Dermis microvascular lymphatic vessel endothelial cell (primary cell): ENCODE measurements at regions not wholly inside any gene's neighbourhood (a gene's known extent, or its start where the extent isn't known, plus 50 kb on each side); places are given as distances from the start of the nearest gene placed in this dataset.

Experiments used
- DNase-seq, 2 donors: peaks; one replicate each; pipeline versions ENCODE4 v3.0.0 to v3.0.0-alpha.2; 2010; ENCODE audit warnings: low read depth in 2 of 2

DNA sequence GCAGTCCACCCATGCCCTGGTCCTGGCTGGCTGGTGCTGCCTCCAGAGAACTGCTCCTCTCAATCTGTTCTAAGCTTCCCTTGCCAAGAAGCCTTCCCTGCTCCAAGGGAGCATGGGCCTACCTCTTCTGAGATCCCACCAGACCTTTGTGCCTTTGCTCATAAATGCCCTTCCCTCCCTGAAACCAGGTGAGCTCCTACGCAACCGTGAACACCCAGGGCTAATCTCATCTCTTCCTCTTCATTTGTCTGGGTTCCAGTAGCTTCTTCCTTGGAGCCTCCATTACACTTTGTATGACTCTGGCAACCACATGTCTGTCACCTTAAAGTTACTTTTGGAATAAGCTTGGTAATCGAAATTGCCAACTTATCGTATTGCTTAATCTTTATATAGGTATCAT, 270.6 kb downstream of the PBX3 start:
- DNase-seq: no peak

- no peak for DNase-seq
These were observed 273.7 kb downstream of the PBX3 start for GRCh38 chr9:126020836-126021235.

DNA sequence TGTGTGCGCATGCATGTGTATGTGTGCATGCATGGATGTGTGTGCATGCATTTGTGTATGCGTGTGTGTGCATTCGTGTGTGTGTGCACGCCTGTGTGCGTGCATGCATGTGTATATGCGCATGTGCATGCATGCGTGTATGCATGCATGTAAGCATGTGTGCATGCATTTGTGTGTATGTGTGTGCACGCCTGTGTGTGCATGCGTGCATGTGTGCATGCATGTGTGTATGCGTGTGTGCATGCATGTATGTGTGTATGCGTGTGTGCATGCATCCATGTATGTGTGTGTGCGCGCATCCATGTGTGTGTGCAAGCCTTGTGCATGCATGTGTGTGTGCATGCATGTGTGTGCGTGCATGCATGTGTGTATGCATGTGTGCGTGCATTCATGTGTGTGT, 276.8 kb downstream of the PBX3 start:
- no peak for DNase-seq

DNA sequence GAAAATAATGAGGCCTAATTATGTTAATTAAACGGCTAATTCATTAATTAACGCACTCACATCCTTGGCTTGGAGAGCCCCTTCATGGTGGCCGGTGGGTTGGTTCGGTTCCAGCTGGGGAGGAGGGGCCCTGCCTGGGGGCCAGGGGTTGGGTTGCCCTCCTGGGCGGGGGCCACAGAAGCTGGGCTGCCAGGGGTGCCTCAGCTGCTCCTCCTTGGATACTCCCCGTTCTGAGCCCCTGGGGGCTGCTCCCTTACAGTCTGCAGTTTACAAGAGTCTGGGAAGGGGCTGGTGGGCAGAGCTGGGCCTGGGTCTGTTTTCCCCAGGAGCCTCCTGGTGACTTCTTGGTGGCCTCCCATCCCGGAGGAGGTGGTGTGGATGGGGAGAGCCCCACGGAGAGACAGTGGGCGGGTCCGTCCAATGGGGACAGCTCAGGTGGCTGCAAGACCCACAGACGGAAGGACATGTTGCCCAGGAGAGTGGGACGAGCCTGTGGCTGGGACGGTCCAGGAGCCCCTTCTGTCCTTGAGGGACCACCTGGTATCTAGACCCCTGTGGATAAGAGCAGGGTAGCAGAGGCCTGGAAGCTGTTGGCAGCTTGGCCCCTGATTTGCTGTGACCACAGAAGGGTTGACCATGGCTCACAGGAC, 277.5 kb downstream of the PBX3 start:
- no peak for DNase-seq

- no peak for DNase-seq
These were observed 278.8 kb downstream of the PBX3 start for GRCh38 chr9:126025991-126026390.

DNA sequence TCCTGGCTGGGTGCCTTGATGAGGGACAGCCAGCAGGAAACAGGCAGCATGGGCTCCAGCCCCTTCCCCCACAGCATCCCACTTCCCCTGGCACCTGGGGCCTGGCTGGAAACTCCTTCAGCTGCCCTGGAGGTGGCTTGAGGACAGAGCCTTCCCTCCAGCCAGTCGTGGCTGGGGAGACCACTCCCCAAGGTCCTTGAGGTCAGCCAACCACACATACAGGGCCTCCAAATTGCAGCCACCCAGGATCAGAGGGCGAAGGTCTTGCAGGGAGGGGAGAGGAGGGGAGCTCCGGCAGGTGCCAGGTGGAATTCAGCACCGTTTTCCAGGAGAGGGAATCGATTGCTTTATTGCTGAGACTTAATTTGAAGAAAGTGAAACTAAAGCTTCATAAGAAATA, 280.4 kb downstream of the PBX3 start:
- no peak for DNase-seq

DNA sequence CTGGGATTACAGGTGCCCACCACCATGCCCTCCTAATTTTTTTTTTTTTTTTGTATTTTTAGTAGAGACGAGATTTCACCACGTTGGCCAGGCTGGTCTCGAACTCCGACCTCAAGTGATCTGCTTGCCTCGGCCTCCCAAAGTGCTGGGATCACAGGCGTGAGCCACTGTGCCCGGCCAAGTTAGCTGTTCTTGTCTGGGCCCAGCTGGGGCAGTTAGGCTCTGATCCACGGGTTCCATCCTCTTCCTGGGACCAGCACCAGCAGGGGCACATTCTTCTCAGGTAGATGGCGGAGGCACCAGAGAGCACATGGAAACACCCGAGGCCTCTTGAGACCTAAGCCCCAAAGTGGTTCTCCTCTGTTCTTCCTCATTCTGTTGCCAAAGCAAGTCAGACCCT, 281.6 kb downstream of the PBX3 start:
- DNase-seq: no peak

- DNase-seq: no peak
These were observed 283.5 kb downstream of the PBX3 start for GRCh38 chr9:126030716-126031115.

GRCh38 chr9:126031116-126031515, 283.9 kb downstream of the PBX3 start:
- DNase-seq: no peak

DNA sequence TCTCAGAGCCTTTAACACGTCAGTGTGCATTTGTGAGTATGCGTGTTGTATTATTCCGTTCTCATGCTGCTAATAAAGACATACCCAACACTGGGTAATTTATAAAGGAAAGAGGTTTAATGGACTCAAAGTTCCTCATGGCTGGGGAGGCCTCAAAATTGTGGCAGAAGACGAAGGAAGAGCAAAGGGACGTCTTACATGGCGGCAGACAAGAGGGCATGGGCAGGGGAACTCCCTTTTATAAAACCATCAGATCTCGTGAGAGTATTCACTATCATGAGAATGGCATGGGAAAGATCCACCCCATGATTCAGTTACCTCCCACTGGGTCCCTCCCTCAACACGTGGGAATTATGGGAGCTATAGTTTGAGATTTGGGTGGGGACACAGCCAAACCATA, 285.0 kb downstream of the PBX3 start:
- DNase-seq: no peak

- DNase-seq: no peak
These were observed 286.1 kb downstream of the PBX3 start for GRCh38 chr9:126033318-126033717.

DNA sequence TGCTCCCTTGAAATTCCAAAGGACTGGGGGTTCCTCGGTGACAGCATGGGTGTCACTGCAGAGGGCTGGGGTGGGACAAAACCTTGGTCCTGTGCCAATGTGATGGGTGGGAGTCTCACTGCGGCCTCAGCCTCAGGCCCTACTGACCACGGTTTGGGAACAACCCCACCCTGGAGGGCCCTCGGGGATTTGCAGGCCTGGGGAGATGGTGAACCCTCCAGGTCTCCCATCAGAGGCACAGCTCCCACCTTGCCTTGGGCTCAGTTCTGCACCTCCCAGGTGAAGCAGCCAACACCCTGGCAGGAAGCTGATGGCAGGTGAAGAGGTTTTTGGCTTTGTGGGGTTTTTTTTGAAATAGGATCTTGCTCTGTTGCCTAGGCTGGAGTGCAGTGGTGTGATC, 286.8 kb downstream of the PBX3 start:
- DNase-seq: no peak

DNA sequence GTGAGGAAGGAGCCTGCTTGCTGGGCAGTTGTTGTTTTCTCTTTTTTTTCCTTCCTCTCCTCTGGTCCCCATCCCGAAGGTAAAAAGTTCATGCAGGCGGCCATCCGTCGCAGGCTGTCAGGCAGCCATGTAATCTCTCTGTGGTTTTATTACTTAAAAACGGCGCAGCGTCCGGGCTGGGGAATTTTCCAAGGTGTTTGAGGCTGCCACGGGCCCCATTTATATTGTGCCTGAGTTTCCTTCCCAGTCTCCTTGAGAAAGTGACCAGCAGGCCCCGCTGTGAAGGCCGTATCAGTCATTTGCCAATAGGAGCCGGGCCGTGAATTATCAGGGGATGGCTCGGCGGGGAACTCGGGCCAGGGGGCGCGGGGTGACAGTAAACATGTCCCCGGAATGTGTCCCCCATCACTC, 289.7 kb downstream of the PBX3 start:
- DNase-seq: no peak

DNA sequence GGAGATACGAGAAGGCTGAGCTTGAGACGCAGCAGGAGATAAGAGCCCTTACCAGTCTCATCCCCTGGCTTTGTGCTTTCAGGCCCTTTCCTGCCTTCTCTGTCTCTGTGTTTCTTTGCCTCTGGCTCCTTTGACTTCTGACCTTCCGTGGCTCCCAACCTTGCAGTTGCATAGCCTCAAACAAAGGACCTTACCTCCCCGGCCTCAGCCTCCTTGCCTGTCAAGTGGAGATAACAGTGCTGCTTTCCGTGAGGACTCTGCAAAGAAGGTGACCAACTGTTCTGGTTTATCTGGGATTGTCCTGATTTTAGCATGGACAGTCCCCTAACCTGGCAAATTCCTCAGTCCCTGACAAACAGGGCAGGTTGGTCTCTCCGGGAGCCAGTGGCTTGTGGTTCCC, 287.8 kb upstream of the MVB12B start:
- no peak for DNase-seq

DNA sequence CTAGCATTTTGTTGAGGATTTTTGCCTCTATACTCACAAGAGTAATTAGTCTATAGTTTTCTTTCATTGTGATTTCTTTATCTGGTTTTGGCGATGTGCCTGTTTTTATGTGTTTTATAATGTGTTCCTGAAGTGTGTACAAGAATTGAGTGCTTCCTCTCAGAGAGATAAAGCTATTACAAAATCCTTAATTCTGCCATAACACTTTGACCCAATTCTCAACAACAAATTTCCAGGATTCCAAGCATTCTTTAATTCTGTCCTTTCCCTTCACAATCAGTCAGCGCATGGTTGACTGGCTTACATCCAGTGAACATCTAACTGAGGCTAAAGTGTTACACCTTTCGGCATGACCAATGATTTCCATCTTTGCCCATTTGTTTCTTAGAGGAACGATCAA, 282.9 kb upstream of the MVB12B start:
- DNase-seq: peak; percentile 8 to 14

DNA sequence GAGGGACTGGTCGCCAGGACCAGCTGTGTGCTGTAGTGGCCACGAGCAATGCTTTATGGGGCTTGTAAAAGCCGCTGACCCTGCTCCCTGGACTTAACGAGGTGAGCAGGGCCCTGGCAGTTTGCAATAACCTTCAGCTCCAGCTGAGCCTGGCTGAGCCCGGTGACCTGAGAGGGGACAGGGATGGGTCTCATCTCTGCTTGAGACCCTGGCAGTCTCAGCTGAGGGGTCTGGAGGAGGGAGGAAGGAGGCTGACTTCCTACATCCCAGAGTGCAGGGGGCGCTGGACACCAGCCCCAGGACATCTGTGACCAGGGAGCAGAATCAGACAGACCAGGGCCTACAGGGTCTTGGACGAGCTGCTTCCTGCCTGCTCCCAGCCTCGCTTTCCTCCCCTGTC, 277.5 kb upstream of the MVB12B start:
- DNase-seq: no peak

DNA sequence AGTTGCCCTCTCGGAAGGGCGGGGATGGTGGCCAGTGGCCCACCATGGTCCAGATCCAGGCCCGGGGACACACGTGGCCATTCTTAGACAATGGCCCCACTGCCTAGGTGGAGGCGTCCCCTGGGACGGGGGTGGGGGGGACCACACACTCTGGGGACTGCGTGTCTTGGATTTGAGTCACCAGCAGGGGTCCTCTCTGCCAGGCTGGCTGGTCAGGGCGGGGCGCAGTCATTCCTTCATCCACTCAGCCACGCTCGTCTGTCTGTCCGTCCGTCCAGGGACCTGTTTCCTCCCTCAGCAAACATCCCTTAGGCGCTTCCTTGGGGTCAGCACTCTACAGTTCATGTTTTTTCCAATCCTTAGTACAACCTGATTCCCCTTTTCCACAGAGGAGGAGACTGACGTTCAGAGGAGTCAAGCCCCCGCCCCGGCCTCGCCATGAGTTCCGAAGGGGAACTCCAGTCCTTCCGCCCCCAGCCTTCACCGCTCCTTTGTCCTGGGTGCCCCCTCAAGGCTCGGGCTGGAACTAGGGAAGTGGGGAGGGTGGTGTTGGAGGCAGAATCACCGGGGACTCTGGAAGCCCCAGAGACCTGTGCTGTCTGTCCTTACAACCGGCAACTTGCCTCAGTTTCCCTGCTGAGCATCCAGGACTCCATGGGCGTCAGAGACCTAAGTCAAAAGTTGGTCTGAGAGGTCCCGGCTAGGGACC, 276.6 kb upstream of the MVB12B start:
- DNase-seq: no peak

GRCh38 chr9:126050605-126050990, 276.0 kb upstream of the MVB12B start:
- no peak for DNase-seq

DNA sequence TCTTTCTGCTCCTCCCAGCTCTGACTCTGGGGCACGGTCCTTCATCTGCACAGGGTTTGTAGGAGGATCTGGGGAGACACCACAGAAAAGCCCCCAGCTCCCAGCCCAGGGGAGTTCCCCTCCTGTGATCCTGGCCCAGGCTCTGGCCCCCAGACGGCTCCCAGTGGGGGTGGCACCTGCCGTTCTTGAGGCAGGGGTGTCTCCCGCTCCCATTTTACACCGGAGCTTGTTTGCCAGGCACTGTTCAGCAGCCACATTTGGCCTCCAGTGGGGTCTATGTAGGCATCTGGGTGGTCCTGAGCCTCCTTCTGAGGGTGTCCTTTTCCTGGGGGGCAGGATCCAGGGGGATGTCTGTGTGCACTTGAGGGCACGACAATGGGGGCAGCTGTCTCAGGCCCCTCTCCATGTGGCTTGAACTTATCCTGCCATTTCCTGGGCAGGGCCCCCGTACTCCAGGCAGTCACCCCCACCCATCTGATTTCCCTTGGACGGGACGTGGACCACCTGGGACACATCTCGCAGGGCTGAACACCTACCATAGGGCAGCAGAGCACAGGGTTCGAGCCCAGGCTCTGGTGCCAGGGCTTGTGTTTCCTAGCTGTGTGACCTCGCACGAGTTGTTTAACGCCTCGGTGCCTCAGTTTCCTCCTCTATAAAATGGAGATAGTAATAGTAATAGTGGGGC, 275.0 kb upstream of the MVB12B start:
- DNase-seq: no peak

DNA sequence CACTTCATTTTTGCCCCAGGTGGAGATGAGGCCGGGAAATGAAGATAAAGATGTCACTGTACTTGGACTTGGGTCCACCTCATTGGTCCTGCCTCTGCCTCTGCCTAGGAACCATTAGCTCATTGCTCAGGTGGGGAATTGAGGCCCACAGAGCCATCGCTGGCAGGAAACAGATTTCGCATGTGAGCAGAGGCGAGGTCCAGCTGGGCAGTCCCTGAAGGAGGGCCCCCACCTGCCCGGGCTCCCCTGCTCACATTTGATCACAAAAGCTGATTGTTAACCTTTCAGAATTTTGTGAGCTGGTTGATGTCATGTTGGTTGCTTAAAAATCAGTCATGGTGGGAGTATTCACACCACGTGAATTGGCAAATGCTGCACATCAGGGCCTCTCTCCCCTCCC, 273.8 kb upstream of the MVB12B start:
- DNase-seq: no peak

DNA sequence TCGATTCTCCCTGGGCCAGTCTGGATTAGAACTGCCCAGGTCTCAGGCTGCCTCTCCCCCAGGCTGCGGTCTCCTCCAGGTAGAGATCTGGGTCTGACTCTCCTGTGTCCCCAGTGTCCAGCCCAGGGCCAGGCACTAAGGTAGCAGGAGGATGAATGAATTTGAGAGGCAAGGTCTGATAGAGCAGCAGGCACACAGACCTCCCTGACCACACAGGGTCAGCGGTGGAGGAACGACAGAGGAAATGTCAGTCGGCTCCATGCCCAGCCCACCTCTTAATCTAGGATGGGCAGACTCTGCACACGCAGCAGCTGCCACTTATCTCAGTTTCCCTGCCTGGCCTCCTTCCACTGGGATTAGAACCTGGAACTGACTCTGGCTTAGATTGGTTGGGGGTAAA, 272.7 kb upstream of the MVB12B start:
- no peak for DNase-seq

GRCh38 chr9:126055381-126055985, 271.1 kb upstream of the MVB12B start:
- DNase-seq: no peak
